ENCODE measurements at regions not wholly inside any gene's neighbourhood (a gene's known extent, or its start where the extent isn't known, plus 50 kb on each side); places are given as distances from the start of the nearest gene placed in this dataset.

GRCh38 chr13:63696055-63696454, 2280.4 kb upstream of the PCDH20 start:
- peaks cover 0 to 4% (median 0%) of the 10 kb centered on the region in 5 experiments for H3K9me3 ChIP-seq (ENCODE audit: control extremely low read depth in 1 of 5, control insufficient read depth in 4 of 5, insufficient read depth in 2 of 5, low read depth in 1 of 5, low read length in 4 of 5)
- no peaks in the 10 kb centered on the region for H3K4me1 ChIP-seq (ENCODE audit: control extremely low read depth in 1 of 4, control insufficient read depth in 4 of 4, insufficient read depth in 4 of 4, low read length in 3 of 4)
- DNase-seq: no peak
- ChIA-PET POLR2A (no interaction called here), CTCF (no interaction called here)
- H3K27ac ChIP-seq (ENCODE audit: insufficient read depth in 1 of 2, low read depth in 1 of 2, low read length in 2 of 2, poor library complexity in 1 of 2, severe bottlenecking in 2 of 2): no peak overlapping the region
- no peaks in the 10 kb centered on the region for H3K27me3 ChIP-seq (replicated peaks in 2 of 5; ENCODE audit: control insufficient read depth in 4 of 5, insufficient read depth in 5 of 5, low read length in 4 of 5)
- H3K36me3 ChIP-seq (ENCODE audit: control insufficient read depth in 4 of 4, insufficient read depth in 4 of 4, low read length in 3 of 4): no peaks in the 10 kb centered on the region
- H3K4me3 ChIP-seq (ENCODE audit: control insufficient read depth in 1 of 7, extremely low read depth in 1 of 7, insufficient read depth in 4 of 7, low read depth in 2 of 7, low read length in 6 of 7): no peak overlapping the region

GRCh38 chr13:63693696-63694095, 2278.0 kb upstream of the PCDH20 start:
- WGBS (ENCODE audit: insufficient coverage): 93% methylated on average over 15 of the region's 15 CpGs
- Histone ChIP-seq H3K9me3 (ENCODE audit: control extremely low read depth in 1 of 5, control insufficient read depth in 4 of 5, insufficient read depth in 2 of 5, low read depth in 1 of 5, low read length in 4 of 5) (peaks cover 0 to 4% (median 0%) of the 10 kb centered on the region in 5 experiments), H3K27ac (ENCODE audit: insufficient read depth in 1 of 2, low read depth in 1 of 2, low read length in 2 of 2, poor library complexity in 1 of 2, severe bottlenecking in 2 of 2) (no peak overlapping the region), H3K4me1 (ENCODE audit: control extremely low read depth in 1 of 4, control insufficient read depth in 4 of 4, insufficient read depth in 4 of 4, low read length in 3 of 4) (no peaks in the 10 kb centered on the region), H3K4me3 (ENCODE audit: control insufficient read depth in 1 of 7, extremely low read depth in 1 of 7, insufficient read depth in 4 of 7, low read depth in 2 of 7, low read length in 6 of 7) (no peak overlapping the region), H3K27me3 (replicated peaks in 2 of 5; ENCODE audit: control insufficient read depth in 4 of 5, insufficient read depth in 5 of 5, low read length in 4 of 5) (no peaks in the 10 kb centered on the region), H3K36me3 (ENCODE audit: control insufficient read depth in 4 of 4, insufficient read depth in 4 of 4, low read length in 3 of 4) (no peaks in the 10 kb centered on the region)
- POLR2A ChIA-PET: no interaction called here
- DNase-seq: no peak
- CTCF ChIA-PET: no interaction called here

GRCh38 chr13:63691474-63691873, 2275.8 kb upstream of the PCDH20 start:
- CTCF ChIA-PET: interaction anchor here (1.5 kb wide), 1 partner anchor 15 kb away, joined by 5 read pairs; no protein-coding TSS in a partner anchor
- no peaks in the 10 kb centered on the region for H3K36me3 ChIP-seq (ENCODE audit: control insufficient read depth in 4 of 4, insufficient read depth in 4 of 4, low read length in 3 of 4)
- POLR2A ChIA-PET: no interaction called here
- DNase-seq: no peak
- H3K27ac ChIP-seq (ENCODE audit: insufficient read depth in 1 of 2, low read depth in 1 of 2, low read length in 2 of 2, poor library complexity in 1 of 2, severe bottlenecking in 2 of 2): no peak overlapping the region
- H3K27me3 ChIP-seq (replicated peaks in 2 of 5; ENCODE audit: control insufficient read depth in 4 of 5, insufficient read depth in 5 of 5, low read length in 4 of 5): no peaks in the 10 kb centered on the region
- no CpG with 5 or more reads among the region's 3 CpGs for WGBS (ENCODE audit: insufficient coverage)
- H3K4me1 ChIP-seq (ENCODE audit: control extremely low read depth in 1 of 4, control insufficient read depth in 4 of 4, insufficient read depth in 4 of 4, low read length in 3 of 4): no peaks in the 10 kb centered on the region
- peaks cover 0 to 4% (median 0%) of the 10 kb centered on the region in 5 experiments for H3K9me3 ChIP-seq (ENCODE audit: control extremely low read depth in 1 of 5, control insufficient read depth in 4 of 5, insufficient read depth in 2 of 5, low read depth in 1 of 5, low read length in 4 of 5)
- no peak overlapping the region for H3K4me3 ChIP-seq (ENCODE audit: control insufficient read depth in 1 of 7, extremely low read depth in 1 of 7, insufficient read depth in 4 of 7, low read depth in 2 of 7, low read length in 6 of 7)

- peak in 2 of 3 donors; percentile 6 to 13 for DNase-seq
- no peak overlapping the region for H3K27ac ChIP-seq (ENCODE audit: insufficient read depth in 1 of 2, low read depth in 1 of 2, low read length in 2 of 2, poor library complexity in 1 of 2, severe bottlenecking in 2 of 2)
- H3K9me3 ChIP-seq (ENCODE audit: control extremely low read depth in 1 of 5, control insufficient read depth in 4 of 5, insufficient read depth in 2 of 5, low read depth in 1 of 5, low read length in 4 of 5): peaks cover 0 to 4% (median 0%) of the 10 kb centered on the region in 5 experiments
- 88% methylated on average over 4 of the region's 5 CpGs for WGBS (ENCODE audit: insufficient coverage)
- H3K36me3 ChIP-seq (ENCODE audit: control insufficient read depth in 4 of 4, insufficient read depth in 4 of 4, low read length in 3 of 4): no peaks in the 10 kb centered on the region
- H3K4me1 ChIP-seq (ENCODE audit: control extremely low read depth in 1 of 4, control insufficient read depth in 4 of 4, insufficient read depth in 4 of 4, low read length in 3 of 4): no peaks in the 10 kb centered on the region
- no peaks in the 10 kb centered on the region for H3K27me3 ChIP-seq (replicated peaks in 2 of 5; ENCODE audit: control insufficient read depth in 4 of 5, insufficient read depth in 5 of 5, low read length in 4 of 5)
- H3K4me3 ChIP-seq (ENCODE audit: control insufficient read depth in 1 of 7, extremely low read depth in 1 of 7, insufficient read depth in 4 of 7, low read depth in 2 of 7, low read length in 6 of 7): no peak overlapping the region
- ChIA-PET CTCF (no interaction called here), POLR2A (no interaction called here)
Observed at GRCh38 chr13:63690672-63691071, 2275.0 kb upstream of the PCDH20 start.

- H3K36me3 ChIP-seq (ENCODE audit: control insufficient read depth in 4 of 4, insufficient read depth in 4 of 4, low read length in 3 of 4): no peaks in the 10 kb centered on the region
- CTCF ChIA-PET: no interaction called here
- H3K27ac ChIP-seq (ENCODE audit: insufficient read depth in 1 of 2, low read depth in 1 of 2, low read length in 2 of 2, poor library complexity in 1 of 2, severe bottlenecking in 2 of 2): no peak overlapping the region
- DNase-seq: no peak
- no peak overlapping the region for H3K4me3 ChIP-seq (ENCODE audit: control insufficient read depth in 1 of 7, extremely low read depth in 1 of 7, insufficient read depth in 4 of 7, low read depth in 2 of 7, low read length in 6 of 7)
- H3K9me3 ChIP-seq (ENCODE audit: control extremely low read depth in 1 of 5, control insufficient read depth in 4 of 5, insufficient read depth in 2 of 5, low read depth in 1 of 5, low read length in 4 of 5): no peaks in the 10 kb centered on the region
- POLR2A ChIA-PET: no interaction called here
- H3K4me1 ChIP-seq (ENCODE audit: control extremely low read depth in 1 of 4, control insufficient read depth in 4 of 4, insufficient read depth in 4 of 4, low read length in 3 of 4): no peaks in the 10 kb centered on the region
- no peaks in the 10 kb centered on the region for H3K27me3 ChIP-seq (replicated peaks in 2 of 5; ENCODE audit: control insufficient read depth in 4 of 5, insufficient read depth in 5 of 5, low read length in 4 of 5)
Observed at GRCh38 chr13:63684822-63685221, 2269.2 kb upstream of the PCDH20 start.

GRCh38 chr13:63680704-63681103, 2265.1 kb upstream of the PCDH20 start:
- ChIA-PET CTCF (no interaction called here), POLR2A (no interaction called here)
- H3K27ac ChIP-seq (ENCODE audit: insufficient read depth in 1 of 2, low read depth in 1 of 2, low read length in 2 of 2, poor library complexity in 1 of 2, severe bottlenecking in 2 of 2): no peak overlapping the region

GRCh38 chr13:63671296-63671695, 2255.6 kb upstream of the PCDH20 start:
- no peak for DNase-seq
- Histone ChIP-seq H3K4me1 (ENCODE audit: control extremely low read depth in 1 of 4, control insufficient read depth in 4 of 4, insufficient read depth in 4 of 4, low read length in 3 of 4) (no peaks in the 10 kb centered on the region), H3K36me3 (ENCODE audit: control insufficient read depth in 4 of 4, insufficient read depth in 4 of 4, low read length in 3 of 4) (no peaks in the 10 kb centered on the region), H3K4me3 (ENCODE audit: control insufficient read depth in 1 of 7, extremely low read depth in 1 of 7, insufficient read depth in 4 of 7, low read depth in 2 of 7, low read length in 6 of 7) (no peak overlapping the region), H3K9me3 (ENCODE audit: control extremely low read depth in 1 of 5, control insufficient read depth in 4 of 5, insufficient read depth in 2 of 5, low read depth in 1 of 5, low read length in 4 of 5) (no peaks in the 10 kb centered on the region), H3K27me3 (replicated peaks in 2 of 5; ENCODE audit: control insufficient read depth in 4 of 5, insufficient read depth in 5 of 5, low read length in 4 of 5) (no peaks in the 10 kb centered on the region), H3K27ac (ENCODE audit: insufficient read depth in 1 of 2, low read depth in 1 of 2, low read length in 2 of 2, poor library complexity in 1 of 2, severe bottlenecking in 2 of 2) (no peak overlapping the region)
- ChIA-PET CTCF (no interaction called here), POLR2A (no interaction called here)

More at GRCh38 chr13:63680704-63681103, 2265.1 kb upstream of the PCDH20 start:
- H3K4me3 ChIP-seq (ENCODE audit: control insufficient read depth in 1 of 7, extremely low read depth in 1 of 7, insufficient read depth in 4 of 7, low read depth in 2 of 7, low read length in 6 of 7): no peak overlapping the region
- H3K9me3 ChIP-seq (ENCODE audit: control extremely low read depth in 1 of 5, control insufficient read depth in 4 of 5, insufficient read depth in 2 of 5, low read depth in 1 of 5, low read length in 4 of 5): no peaks in the 10 kb centered on the region
- DNase-seq: no peak
- H3K4me1 ChIP-seq (ENCODE audit: control extremely low read depth in 1 of 4, control insufficient read depth in 4 of 4, insufficient read depth in 4 of 4, low read length in 3 of 4): no peaks in the 10 kb centered on the region
- WGBS (ENCODE audit: insufficient coverage): no CpG with 5 or more reads among the region's 1 CpG
- H3K27me3 ChIP-seq (replicated peaks in 2 of 5; ENCODE audit: control insufficient read depth in 4 of 5, insufficient read depth in 5 of 5, low read length in 4 of 5): no peaks in the 10 kb centered on the region
- no peaks in the 10 kb centered on the region for H3K36me3 ChIP-seq (ENCODE audit: control insufficient read depth in 4 of 4, insufficient read depth in 4 of 4, low read length in 3 of 4)

GRCh38 chr13:63651394-63651793, 2235.7 kb upstream of the PCDH20 start:
- Histone ChIP-seq H3K4me3 (ENCODE audit: control insufficient read depth in 1 of 7, extremely low read depth in 1 of 7, insufficient read depth in 4 of 7, low read depth in 2 of 7, low read length in 6 of 7) (no peak overlapping the region), H3K36me3 (ENCODE audit: control insufficient read depth in 4 of 4, insufficient read depth in 4 of 4, low read length in 3 of 4) (no peaks in the 10 kb centered on the region), H3K27me3 (replicated peaks in 2 of 5; ENCODE audit: control insufficient read depth in 4 of 5, insufficient read depth in 5 of 5, low read length in 4 of 5) (no peaks in the 10 kb centered on the region), H3K27ac (ENCODE audit: insufficient read depth in 1 of 2, low read depth in 1 of 2, low read length in 2 of 2, poor library complexity in 1 of 2, severe bottlenecking in 2 of 2) (no peak overlapping the region), H3K4me1 (ENCODE audit: control extremely low read depth in 1 of 4, control insufficient read depth in 4 of 4, insufficient read depth in 4 of 4, low read length in 3 of 4) (no peaks in the 10 kb centered on the region), H3K9me3 (ENCODE audit: control extremely low read depth in 1 of 5, control insufficient read depth in 4 of 5, insufficient read depth in 2 of 5, low read depth in 1 of 5, low read length in 4 of 5) (no peaks in the 10 kb centered on the region)
- ChIA-PET POLR2A (no interaction called here), CTCF (no interaction called here)
- DNase-seq: no peak
- no CpG with 5 or more reads among the region's 1 CpG for WGBS (ENCODE audit: insufficient coverage)
